Loucy (cell line): ENCODE measurements at regions not wholly inside any gene's neighbourhood (a gene's known extent, or its start where the extent isn't known, plus 50 kb on each side); places are given as distances from the start of the nearest gene placed in this dataset.
"Not testable (repeated sequence)": the region's sequence is repeated elsewhere in the genome, so short reads cannot be mapped to it uniquely, and the experiment has no call there.

Source experiments
- CTCF ChIP-seq: fragments of 200-600 bp; sonication (generic); conservative IDR thresholded peaks from 2 replicates; pipeline ENCODE4 v1.5.1; 2014; ENCODE audit warnings: mild to moderate bottlenecking, antibody characterized with exemption, low read length
- EZH2phosphoT487 ChIP-seq: fragments of 200-600 bp; IDR thresholded peaks from 2 replicates; pipeline ENCODE4 v1.6.1; 2018; ENCODE audit warnings: antibody characterized with exemption, mild to moderate bottlenecking, moderate library complexity, borderline replicate concordance

- not testable (repeated sequence) for TF ChIP-seq CTCF, EZH2phosphoT487
These were observed 1543.4 kb downstream of the OLFM4 start for GRCh38 chr13:54572037-54572436.
